IMR-90 (cell line): ENCODE measurements at regions not wholly inside any gene's neighbourhood (a gene's known extent, or its start where the extent isn't known, plus 50 kb on each side); places are given as distances from the start of the nearest gene placed in this dataset.

Experiments
- ATAC-seq: fragments of 200-7000 bp; cut with Tn5 transposase; 2 replicates; pipeline ENCODE4 v1.9.1; 2020; ENCODE audit warnings: low read depth, mild to moderate bottlenecking, moderate library complexity
- BruUV-seq: library from RNA; stranded (reverse); fragments of 400-500 nt; replicated peaks from 2 replicates; lab custom pipeline; 2021; lab: Mats Ljungman, UMichigan
- CTCF ChIA-PET: fragments of 300-600 bp; formaldehyde crosslinking; extraction: SDS; loops from one replicate; lab custom pipeline; 2021; ENCODE audit warnings: antibody characterized with exemption; lab: Yijun Ruan, JAX
- POLR2A ChIA-PET: fragments of 300-600 bp; sonication (Branson Sonifier 250); formaldehyde crosslinking; loops from one replicate; lab custom pipeline; 2022; ENCODE audit warnings: antibody characterized with exemption; ENCODE audit not compliant: unreplicated experiment; lab: Charles Lee
- DNase-seq: peaks from one replicate; pipeline ENCODE4 v3.0.0; 2013
- H2AFZ ChIP-seq: replicated peaks from 2 replicates; pipeline ENCODE3; 2013; ENCODE audit warnings: low read length, mild to moderate bottlenecking; ENCODE audit not compliant: poor library complexity
- H2AK5ac ChIP-seq: 2 replicates; pipeline ENCODE4 v1.6.1; 2013; ENCODE audit warnings: low read depth, low read length, inconsistent platforms
- H2AK9ac ChIP-seq: replicated peaks from 2 replicates; pipeline ENCODE3; 2013; ENCODE audit warnings: mild to moderate bottlenecking, low read depth, low read length, moderate library complexity; ENCODE audit not compliant: poor library complexity
- H2BK120ac ChIP-seq: 2 replicates; pipeline ENCODE4 v1.6.1; 2013; ENCODE audit warnings: low read depth, low read length, inconsistent platforms
- H2BK15ac ChIP-seq: 3 replicates; pipeline ENCODE4 v1.6.1; 2013; ENCODE audit warnings: low read depth, low read length, inconsistent platforms
- H2BK20ac ChIP-seq: 2 replicates; pipeline ENCODE4 v1.6.1; 2013; ENCODE audit warnings: low read depth, mild to moderate bottlenecking, inconsistent platforms, low read length, moderate library complexity
- H2BK5ac ChIP-seq: 2 replicates; pipeline ENCODE4 v1.6.1; 2013; ENCODE audit warnings: mild to moderate bottlenecking, low read depth, low read length, inconsistent platforms; ENCODE audit not compliant: poor library complexity, severe bottlenecking
- H3K14ac ChIP-seq: replicated peaks from 2 replicates; pipeline ENCODE4 v1.6.1; 2013; ENCODE audit warnings: low read depth, low read length, inconsistent platforms
- H3K18ac ChIP-seq: 2 replicates; pipeline ENCODE4 v1.6.1; 2013; ENCODE audit warnings: low read depth, low read length, control low read depth
- H3K23ac ChIP-seq: 2 replicates; pipeline ENCODE4 v1.6.1; 2013; ENCODE audit warnings: low read depth, low read length, inconsistent platforms
- H3K27ac ChIP-seq: 2 replicates; pipeline ENCODE4 v1.5.1; 2013; ENCODE audit warnings: mild to moderate bottlenecking, control low read depth, low read length; ENCODE audit not compliant: insufficient read depth
- H3K27me3 ChIP-seq: 2 replicates; pipeline ENCODE4 v1.6.1; 2013; ENCODE audit warnings: low read length; ENCODE audit not compliant: control insufficient read depth, insufficient read depth
- H3K36me3 ChIP-seq: 2 replicates; pipeline ENCODE4 v1.6.1; 2013; ENCODE audit warnings: low read length, mixed read lengths; ENCODE audit not compliant: control insufficient read depth, insufficient read depth
- H3K4ac ChIP-seq: 2 replicates; pipeline ENCODE4 v1.6.1; 2013; ENCODE audit warnings: low read depth, low read length, inconsistent platforms
- H3K4me1 ChIP-seq: 2 replicates; pipeline ENCODE4 v1.6.1; 2013; ENCODE audit warnings: low read length, mixed read lengths; ENCODE audit not compliant: control insufficient read depth, insufficient read depth
- H3K4me2 ChIP-seq: 2 replicates; pipeline ENCODE4 v1.6.1; 2013; ENCODE audit warnings: low read depth, mild to moderate bottlenecking, control low read depth, low read length, moderate library complexity
- H3K4me3 ChIP-seq: 2 replicates; pipeline ENCODE4 v1.5.1; 2013; ENCODE audit warnings: low read depth, mild to moderate bottlenecking, control low read depth, low read length, moderate library complexity; ENCODE audit not compliant: insufficient read depth
- H3K56ac ChIP-seq: 2 replicates; pipeline ENCODE4 v1.6.1; 2013; ENCODE audit warnings: low read length, inconsistent platforms; ENCODE audit not compliant: insufficient read depth; ENCODE audit errors: extremely low read depth
- H3K79me1 ChIP-seq, 2 experiments: 2 replicates each; pipeline ENCODE4 v1.6.1; 2013; ENCODE audit warnings: low read length in 2 of 2, inconsistent platforms in 1 of 2, low read depth in 1 of 2
- H3K9ac ChIP-seq: 2 replicates; pipeline ENCODE4 v1.6.1; 2013; ENCODE audit warnings: low read depth, low read length, control low read depth
- H3K9me1 ChIP-seq: 2 replicates; pipeline ENCODE4 v1.6.1; 2013; ENCODE audit warnings: low read length, inconsistent platforms; ENCODE audit not compliant: insufficient read depth
- H3K9me3 ChIP-seq: 2 replicates; pipeline ENCODE4 v1.6.1; 2013; ENCODE audit warnings: low read length; ENCODE audit not compliant: control insufficient read depth, insufficient read depth
- H4K20me1 ChIP-seq: 2 replicates; pipeline ENCODE4 v1.6.1; 2013; ENCODE audit warnings: low read length, inconsistent platforms; ENCODE audit not compliant: insufficient read depth
- H4K5ac ChIP-seq: 2 replicates; pipeline ENCODE4 v1.6.1; 2013; ENCODE audit warnings: mild to moderate bottlenecking, low read depth, low read length, control low read depth
- H4K8ac ChIP-seq, 2 experiments: 2 replicates each; pipeline ENCODE4 v1.6.1; 2013; ENCODE audit warnings: low read depth in 2 of 2, low read length in 2 of 2, control low read depth in 1 of 2, inconsistent platforms in 1 of 2
- H4K91ac ChIP-seq: 2 replicates; pipeline ENCODE4 v1.6.1; 2013; ENCODE audit warnings: low read depth, low read length, inconsistent platforms; ENCODE audit not compliant: insufficient read depth
- BHLHE40 ChIP-seq: fragments of 150-350 bp; IDR thresholded peaks from 2 replicates; pipeline ENCODE4 v1.6.1; 2016; ENCODE audit warnings: mild to moderate bottlenecking, low read depth, low read length
- CEBPB ChIP-seq: IDR thresholded peaks from 2 replicates; pipeline ENCODE4 v1.6.1; 2012; ENCODE audit warnings: low read depth, low read length, improper control_type of control experiment
- CHD1 ChIP-seq: IDR thresholded peaks from 2 replicates; pipeline ENCODE4 v1.6.1; 2012; ENCODE audit warnings: low read depth, low read length, improper control_type of control experiment
- CTCF ChIP-seq: conservative IDR thresholded peaks from 2 replicates; pipeline ENCODE4 v1.5.1; 2012; ENCODE audit warnings: mild to moderate bottlenecking, low read depth, low read length, improper control_type of control experiment
- ELK1 ChIP-seq: fragments of 150-350 bp; IDR thresholded peaks from 2 replicates; pipeline ENCODE4 v1.6.1; 2016; ENCODE audit warnings: low read depth, mild to moderate bottlenecking, low read length, moderate library complexity, borderline replicate concordance
- FOS ChIP-seq: fragments of 150-350 bp; IDR thresholded peaks from 2 replicates; pipeline ENCODE4 v1.6.1; 2016; ENCODE audit warnings: low read depth, low read length
- MAFK ChIP-seq: IDR thresholded peaks from 2 replicates; pipeline ENCODE4 v1.6.1; 2012; ENCODE audit warnings: low read depth, low read length, improper control_type of control experiment
- MAZ ChIP-seq: IDR thresholded peaks from 2 replicates; pipeline ENCODE4 v1.6.1; 2012; ENCODE audit warnings: low read depth, mild to moderate bottlenecking, low read length, improper control_type of control experiment, moderate library complexity, borderline replicate concordance
- MXI1 ChIP-seq: IDR thresholded peaks from 2 replicates; pipeline ENCODE4 v1.6.1; 2012; ENCODE audit warnings: low read depth, mild to moderate bottlenecking, low read length, moderate library complexity, borderline replicate concordance
- NFE2L2 ChIP-seq: fragments of 150-350 bp; IDR thresholded peaks from 2 replicates; pipeline ENCODE4 v1.6.1; 2016; ENCODE audit warnings: low read depth, mild to moderate bottlenecking, low read length
- POLR2A ChIP-seq: IDR thresholded peaks from 2 replicates; pipeline ENCODE4 v1.6.1; 2012; ENCODE audit warnings: mild to moderate bottlenecking, low read depth, low read length
- RAD21 ChIP-seq: IDR thresholded peaks from 2 replicates; pipeline ENCODE4 v1.6.1; 2012; ENCODE audit warnings: low read length, improper control_type of control experiment
- RCOR1 ChIP-seq: IDR thresholded peaks from 2 replicates; pipeline ENCODE4 v1.6.1; 2012; ENCODE audit warnings: mild to moderate bottlenecking, low read length, improper control_type of control experiment; ENCODE audit not compliant: insufficient replicate concordance
- RFX5 ChIP-seq: IDR thresholded peaks from 2 replicates; pipeline ENCODE4 v1.8.0; 2012; ENCODE audit warnings: low read depth, mild to moderate bottlenecking, low read length, moderate library complexity
- SMC3 ChIP-seq: fragments of 150-350 bp; IDR thresholded peaks from 2 replicates; pipeline ENCODE4 v1.6.1; 2016; ENCODE audit warnings: low read depth, mild to moderate bottlenecking, antibody characterized with exemption, low read length, moderate library complexity
- USF2 ChIP-seq: fragments of 150-350 bp; IDR thresholded peaks from 2 replicates; pipeline ENCODE4 v1.6.1; 2017; ENCODE audit warnings: mild to moderate bottlenecking, antibody characterized with exemption, low read length, low read depth
- whole genome bisulfite sequencing, 2 experiments: methylation state at CpG; one replicate each; pipeline versions ENCODE4 v1.1.5 to v1.1.7; 2013; ENCODE audit warnings: missing lambda C conversion rate in 2 of 2; ENCODE audit not compliant: insufficient read length in 1 of 2; ENCODE audit errors: extremely low coverage in 2 of 2; 5-methylcytosine and 5-hydroxymethylcytosine counted together
- dilution Hi-C: fragments of 300-500 bp; cut with HindIII; formaldehyde crosslinking; loops from one replicate; pipeline ENCODE4 v1.14.3; 2018; ENCODE audit warnings: low sequenced_read_pairs; ENCODE audit not compliant: unreplicated experiment
- in situ Hi-C: fragments of 300-500 bp; cut with MboI; formaldehyde crosslinking; loops from 3 replicates; pipeline ENCODE4 v1.14.3; 2019; ENCODE audit warnings: low sequenced_read_pairs, inconsistent platforms, mixed read lengths
- intact Hi-C: fragments of 100-400 bp; cut with micrococcal nuclease; formaldehyde crosslinking; loops from 2 replicates; pipeline ENCODE4 v1.10.0; 2022

- Histone ChIP-seq H2BK120ac (no peak overlapping the region), H2AK5ac (no peak overlapping the region), H4K20me1 (no peaks in the 10 kb centered on the region), H4K5ac (no peak overlapping the region), H3K4me2 (no peak overlapping the region), H3K56ac (no peak overlapping the region), H3K79me1 (no peaks in the 10 kb centered on the region), H3K27me3 (no peaks in the 10 kb centered on the region), H3K9me1 (no peaks in the 10 kb centered on the region), H3K14ac (no peak overlapping the region), H2BK20ac (no peak overlapping the region), H2BK15ac (no peak overlapping the region), H3K23ac (no peak overlapping the region), H3K18ac (no peak overlapping the region), H3K36me3 (no peaks in the 10 kb centered on the region), H3K4me3 (no peak overlapping the region), H4K8ac (no peak overlapping the region), H2AFZ (no peak overlapping the region), H4K91ac (no peak overlapping the region), H3K4ac (no peak overlapping the region), H3K4me1 (no peaks in the 10 kb centered on the region), H3K27ac (no peak overlapping the region), H2AK9ac (no peak overlapping the region), H3K9me3 (no peaks in the 10 kb centered on the region), H2BK5ac (no peak overlapping the region), H3K9ac (no peak overlapping the region)
- CTCF ChIA-PET: no interaction called here
- DNase-seq: no peak
- POLR2A ChIA-PET: no interaction called here
- ATAC-seq: no peak
- no peak for TF ChIP-seq RCOR1
- TF ChIP-seq RAD21: no peak
- TF ChIP-seq FOS: no peak
- no peak for TF ChIP-seq MXI1
- no peak for TF ChIP-seq CTCF
- no peak for TF ChIP-seq NFE2L2
- TF ChIP-seq BHLHE40: no peak
- no peak for TF ChIP-seq RFX5
- TF ChIP-seq CHD1: no peak
- no peak for TF ChIP-seq ELK1
- no peak for TF ChIP-seq SMC3
- no peak for TF ChIP-seq CEBPB
- TF ChIP-seq USF2: no peak
- TF ChIP-seq POLR2A: no peak
- no peak for TF ChIP-seq MAZ
- no peak for TF ChIP-seq MAFK
- intact Hi-C loops: no loop called here
- dilution Hi-C loops: no loop called here
- in situ Hi-C loops: no loop called here
- BruUV-seq: no TSS peak
- WGBS, 2 experiments: no CpG with 5 or more reads among the region's 1 CpG
Observed at GRCh38 chr2:84126084-84126483, 333.0 kb downstream of the SUCLG1 start.
